ENCODE measurements at regions not wholly inside any gene's neighbourhood (a gene's known extent, or its start where the extent isn't known, plus 50 kb on each side); places are given as distances from the start of the nearest gene placed in this dataset.

- DNase-seq (ENCODE audit: low spot score): no peak
Observed at GRCh38 chr10:46227936-46228562, 58.7 kb upstream of the ANTXRL start.

- DNase-seq (ENCODE audit: low spot score): peak; percentile 90
Observed at GRCh38 chr10:46228563-46229071, 58.2 kb upstream of the ANTXRL start.

GRCh38 chr10:46229144-46229563 lies 57.6 kb upstream of the ANTXRL start:
- DNase-seq (ENCODE audit: low spot score): no peak

GRCh38 chr10:46230615-46231014 lies 56.2 kb upstream of the ANTXRL start:
- no peak for DNase-seq (ENCODE audit: low spot score)

- no peak for DNase-seq (ENCODE audit: low spot score)
Observed at GRCh38 chr10:46231087-46231486, 55.7 kb upstream of the ANTXRL start.

- DNase-seq (ENCODE audit: low spot score): no peak
Observed at GRCh38 chr10:46232084-46232483, 54.7 kb upstream of the ANTXRL start.

GRCh38 chr10:46232666-46233065 lies 54.1 kb upstream of the ANTXRL start:
- DNase-seq (ENCODE audit: low spot score): no peak

- DNase-seq (ENCODE audit: low spot score): no peak
Observed at GRCh38 chr10:46233181-46233580, 53.6 kb upstream of the ANTXRL start.

- DNase-seq (ENCODE audit: low spot score): no peak
Observed at GRCh38 chr10:46234026-46234425, 52.8 kb upstream of the ANTXRL start.

GRCh38 chr10:46234431-46235060 lies 52.3 kb upstream of the ANTXRL start:
- DNase-seq (ENCODE audit: low spot score): no peak

GRCh38 chr10:46235705-46236545 lies 50.9 kb upstream of the ANTXRL start:
- no peak for DNase-seq (ENCODE audit: low spot score)

GRCh38 chr10:46236546-46236887 lies 50.3 kb upstream of the ANTXRL start:
- no peak for DNase-seq (ENCODE audit: low spot score)

GRCh38 chr10:46236941-46237681 lies 49.7 kb upstream of the ANTXRL start:
- DNase-seq (ENCODE audit: low spot score): no peak
